IMR-90 (cell line): ENCODE measurements at regions not wholly inside any gene's neighbourhood (a gene's known extent, or its start where the extent isn't known, plus 50 kb on each side); places are given as distances from the start of the nearest gene placed in this dataset.
A peak's percentile ranks its signal among the peaks of the same experiment; 100 is the strongest.

ENCODE experiments used
- ATAC-seq: fragments of 200-7000 bp; cut with Tn5 transposase; 2 replicates; pipeline ENCODE4 v1.9.1; 2020; ENCODE audit warnings: low read depth, mild to moderate bottlenecking, moderate library complexity
- BruUV-seq: library from RNA; stranded (reverse); fragments of 400-500 nt; replicated peaks from 2 replicates; lab custom pipeline; 2021; lab: Mats Ljungman, UMichigan
- CTCF ChIA-PET: fragments of 300-600 bp; formaldehyde crosslinking; extraction: SDS; loops from one replicate; lab custom pipeline; 2021; ENCODE audit warnings: antibody characterized with exemption; lab: Yijun Ruan, JAX
- POLR2A ChIA-PET: fragments of 300-600 bp; sonication (Branson Sonifier 250); formaldehyde crosslinking; loops from one replicate; lab custom pipeline; 2022; ENCODE audit warnings: antibody characterized with exemption; ENCODE audit not compliant: unreplicated experiment; lab: Charles Lee
- DNase-seq: peaks from one replicate; pipeline ENCODE4 v3.0.0; 2013
- H2AFZ ChIP-seq: replicated peaks from 2 replicates; pipeline ENCODE3; 2013; ENCODE audit warnings: low read length, mild to moderate bottlenecking; ENCODE audit not compliant: poor library complexity
- H2AK5ac ChIP-seq: 2 replicates; pipeline ENCODE4 v1.6.1; 2013; ENCODE audit warnings: low read depth, low read length, inconsistent platforms
- H2AK9ac ChIP-seq: replicated peaks from 2 replicates; pipeline ENCODE3; 2013; ENCODE audit warnings: mild to moderate bottlenecking, low read depth, low read length, moderate library complexity; ENCODE audit not compliant: poor library complexity
- H2BK120ac ChIP-seq: 2 replicates; pipeline ENCODE4 v1.6.1; 2013; ENCODE audit warnings: low read depth, low read length, inconsistent platforms
- H2BK15ac ChIP-seq: 3 replicates; pipeline ENCODE4 v1.6.1; 2013; ENCODE audit warnings: low read depth, low read length, inconsistent platforms
- H2BK20ac ChIP-seq: 2 replicates; pipeline ENCODE4 v1.6.1; 2013; ENCODE audit warnings: low read depth, mild to moderate bottlenecking, inconsistent platforms, low read length, moderate library complexity
- H2BK5ac ChIP-seq: 2 replicates; pipeline ENCODE4 v1.6.1; 2013; ENCODE audit warnings: mild to moderate bottlenecking, low read depth, low read length, inconsistent platforms; ENCODE audit not compliant: poor library complexity, severe bottlenecking
- H3K14ac ChIP-seq: replicated peaks from 2 replicates; pipeline ENCODE4 v1.6.1; 2013; ENCODE audit warnings: low read depth, low read length, inconsistent platforms
- H3K18ac ChIP-seq: 2 replicates; pipeline ENCODE4 v1.6.1; 2013; ENCODE audit warnings: low read depth, low read length, control low read depth
- H3K23ac ChIP-seq: 2 replicates; pipeline ENCODE4 v1.6.1; 2013; ENCODE audit warnings: low read depth, low read length, inconsistent platforms
- H3K27ac ChIP-seq: 2 replicates; pipeline ENCODE4 v1.5.1; 2013; ENCODE audit warnings: mild to moderate bottlenecking, control low read depth, low read length; ENCODE audit not compliant: insufficient read depth
- H3K27me3 ChIP-seq: 2 replicates; pipeline ENCODE4 v1.6.1; 2013; ENCODE audit warnings: low read length; ENCODE audit not compliant: control insufficient read depth, insufficient read depth
- H3K36me3 ChIP-seq: 2 replicates; pipeline ENCODE4 v1.6.1; 2013; ENCODE audit warnings: low read length, mixed read lengths; ENCODE audit not compliant: control insufficient read depth, insufficient read depth
- H3K4ac ChIP-seq: 2 replicates; pipeline ENCODE4 v1.6.1; 2013; ENCODE audit warnings: low read depth, low read length, inconsistent platforms
- H3K4me1 ChIP-seq: 2 replicates; pipeline ENCODE4 v1.6.1; 2013; ENCODE audit warnings: low read length, mixed read lengths; ENCODE audit not compliant: control insufficient read depth, insufficient read depth
- H3K4me2 ChIP-seq: 2 replicates; pipeline ENCODE4 v1.6.1; 2013; ENCODE audit warnings: low read depth, mild to moderate bottlenecking, control low read depth, low read length, moderate library complexity
- H3K4me3 ChIP-seq: 2 replicates; pipeline ENCODE4 v1.5.1; 2013; ENCODE audit warnings: low read depth, mild to moderate bottlenecking, control low read depth, low read length, moderate library complexity; ENCODE audit not compliant: insufficient read depth
- H3K56ac ChIP-seq: 2 replicates; pipeline ENCODE4 v1.6.1; 2013; ENCODE audit warnings: low read length, inconsistent platforms; ENCODE audit not compliant: insufficient read depth; ENCODE audit errors: extremely low read depth
- H3K79me1 ChIP-seq, 2 experiments: 2 replicates each; pipeline ENCODE4 v1.6.1; 2013; ENCODE audit warnings: low read length in 2 of 2, inconsistent platforms in 1 of 2, low read depth in 1 of 2
- H3K9ac ChIP-seq: 2 replicates; pipeline ENCODE4 v1.6.1; 2013; ENCODE audit warnings: low read depth, low read length, control low read depth
- H3K9me1 ChIP-seq: 2 replicates; pipeline ENCODE4 v1.6.1; 2013; ENCODE audit warnings: low read length, inconsistent platforms; ENCODE audit not compliant: insufficient read depth
- H3K9me3 ChIP-seq: 2 replicates; pipeline ENCODE4 v1.6.1; 2013; ENCODE audit warnings: low read length; ENCODE audit not compliant: control insufficient read depth, insufficient read depth
- H4K20me1 ChIP-seq: 2 replicates; pipeline ENCODE4 v1.6.1; 2013; ENCODE audit warnings: low read length, inconsistent platforms; ENCODE audit not compliant: insufficient read depth
- H4K5ac ChIP-seq: 2 replicates; pipeline ENCODE4 v1.6.1; 2013; ENCODE audit warnings: mild to moderate bottlenecking, low read depth, low read length, control low read depth
- H4K8ac ChIP-seq, 2 experiments: 2 replicates each; pipeline ENCODE4 v1.6.1; 2013; ENCODE audit warnings: low read depth in 2 of 2, low read length in 2 of 2, control low read depth in 1 of 2, inconsistent platforms in 1 of 2
- H4K91ac ChIP-seq: 2 replicates; pipeline ENCODE4 v1.6.1; 2013; ENCODE audit warnings: low read depth, low read length, inconsistent platforms; ENCODE audit not compliant: insufficient read depth
- BHLHE40 ChIP-seq: fragments of 150-350 bp; IDR thresholded peaks from 2 replicates; pipeline ENCODE4 v1.6.1; 2016; ENCODE audit warnings: mild to moderate bottlenecking, low read depth, low read length
- CEBPB ChIP-seq: IDR thresholded peaks from 2 replicates; pipeline ENCODE4 v1.6.1; 2012; ENCODE audit warnings: low read depth, low read length, improper control_type of control experiment
- CHD1 ChIP-seq: IDR thresholded peaks from 2 replicates; pipeline ENCODE4 v1.6.1; 2012; ENCODE audit warnings: low read depth, low read length, improper control_type of control experiment
- FOS ChIP-seq: fragments of 150-350 bp; IDR thresholded peaks from 2 replicates; pipeline ENCODE4 v1.6.1; 2016; ENCODE audit warnings: low read depth, low read length
- MAFK ChIP-seq: IDR thresholded peaks from 2 replicates; pipeline ENCODE4 v1.6.1; 2012; ENCODE audit warnings: low read depth, low read length, improper control_type of control experiment
- MAZ ChIP-seq: IDR thresholded peaks from 2 replicates; pipeline ENCODE4 v1.6.1; 2012; ENCODE audit warnings: low read depth, mild to moderate bottlenecking, low read length, improper control_type of control experiment, moderate library complexity, borderline replicate concordance
- MXI1 ChIP-seq: IDR thresholded peaks from 2 replicates; pipeline ENCODE4 v1.6.1; 2012; ENCODE audit warnings: low read depth, mild to moderate bottlenecking, low read length, moderate library complexity, borderline replicate concordance
- NFE2L2 ChIP-seq: fragments of 150-350 bp; IDR thresholded peaks from 2 replicates; pipeline ENCODE4 v1.6.1; 2016; ENCODE audit warnings: low read depth, mild to moderate bottlenecking, low read length
- POLR2A ChIP-seq: IDR thresholded peaks from 2 replicates; pipeline ENCODE4 v1.6.1; 2012; ENCODE audit warnings: mild to moderate bottlenecking, low read depth, low read length
- RAD21 ChIP-seq: IDR thresholded peaks from 2 replicates; pipeline ENCODE4 v1.6.1; 2012; ENCODE audit warnings: low read length, improper control_type of control experiment
- RCOR1 ChIP-seq: IDR thresholded peaks from 2 replicates; pipeline ENCODE4 v1.6.1; 2012; ENCODE audit warnings: mild to moderate bottlenecking, low read length, improper control_type of control experiment; ENCODE audit not compliant: insufficient replicate concordance
- RFX5 ChIP-seq: IDR thresholded peaks from 2 replicates; pipeline ENCODE4 v1.8.0; 2012; ENCODE audit warnings: low read depth, mild to moderate bottlenecking, low read length, moderate library complexity
- SMC3 ChIP-seq: fragments of 150-350 bp; IDR thresholded peaks from 2 replicates; pipeline ENCODE4 v1.6.1; 2016; ENCODE audit warnings: low read depth, mild to moderate bottlenecking, antibody characterized with exemption, low read length, moderate library complexity
- WGBS, 2 experiments: methylation state at CpG; one replicate each; pipeline versions ENCODE4 v1.1.5 to v1.1.7; 2013; ENCODE audit warnings: missing lambda C conversion rate in 2 of 2; ENCODE audit not compliant: insufficient read length in 1 of 2; ENCODE audit errors: extremely low coverage in 2 of 2; 5-methylcytosine and 5-hydroxymethylcytosine counted together
- dilution Hi-C: fragments of 300-500 bp; cut with HindIII; formaldehyde crosslinking; loops from one replicate; pipeline ENCODE4 v1.14.3; 2018; ENCODE audit warnings: low sequenced_read_pairs; ENCODE audit not compliant: unreplicated experiment
- in situ Hi-C: fragments of 300-500 bp; cut with MboI; formaldehyde crosslinking; loops from 3 replicates; pipeline ENCODE4 v1.14.3; 2019; ENCODE audit warnings: low sequenced_read_pairs, inconsistent platforms, mixed read lengths
- intact Hi-C: fragments of 100-400 bp; cut with micrococcal nuclease; formaldehyde crosslinking; loops from 2 replicates; pipeline ENCODE4 v1.10.0; 2022
- TF ChIP-seq, protein P1 (sequence below): fragments of 150-350 bp; IDR thresholded peaks from 2 replicates; pipeline ENCODE4 v1.6.1; 2016; ENCODE audit warnings: low read depth, mild to moderate bottlenecking, low read length, moderate library complexity, borderline replicate concordance
- TF ChIP-seq, protein P2 (sequence below): fragments of 150-350 bp; IDR thresholded peaks from 2 replicates; pipeline ENCODE4 v1.6.1; 2017; ENCODE audit warnings: mild to moderate bottlenecking, antibody characterized with exemption, low read length, low read depth
- TF ChIP-seq, protein P3 (sequence below): conservative IDR thresholded peaks from 2 replicates; pipeline ENCODE4 v1.5.1; 2012; ENCODE audit warnings: mild to moderate bottlenecking, low read depth, low read length, improper control_type of control experiment

DNA sequence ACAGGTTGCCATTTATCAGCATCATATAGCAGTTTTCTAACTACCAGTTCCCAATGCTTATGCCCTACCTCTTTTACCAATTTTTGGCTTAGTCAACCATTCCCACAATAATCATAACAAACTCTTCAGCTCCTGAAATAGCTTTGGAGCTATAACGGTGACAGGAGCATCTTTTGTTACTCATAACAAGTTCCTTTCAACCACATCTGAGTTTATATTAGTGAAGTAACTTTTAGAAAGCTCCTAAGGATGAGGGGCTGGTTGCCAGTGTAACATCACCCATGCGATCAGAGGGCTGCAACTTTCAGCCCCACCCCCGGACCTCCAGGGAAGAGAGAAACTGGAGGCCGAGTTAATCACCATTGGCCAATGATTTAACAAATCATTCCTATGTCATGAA lies 495.3 kb upstream of the RASGRP1 start:
- no peak overlapping the region for H2BK15ac ChIP-seq
- POLR2A ChIA-PET = no interaction called here
- H2AK9ac ChIP-seq = no peak overlapping the region
- no peak overlapping the region for H4K91ac ChIP-seq
- no peak overlapping the region for H2BK120ac ChIP-seq
- no peak overlapping the region for H3K23ac ChIP-seq
- H4K8ac ChIP-seq = no peak overlapping the region
- H3K9me3 ChIP-seq = no peaks in the 10 kb centered on the region
- no TSS peak for BruUV-seq
- no peak overlapping the region for H3K4me2 ChIP-seq
- peaks cover 5% of the 10 kb centered on the region for H3K4me1 ChIP-seq
- in situ Hi-C loops (no loop called here), dilution Hi-C loops (no loop called here), intact Hi-C loops (loop anchor here (1.0 kb wide), 1 partner anchor 13 kb away; no protein-coding TSS in a partner anchor)
- H2BK20ac ChIP-seq = no peak overlapping the region
- CTCF ChIA-PET = no interaction called here
- H3K36me3 ChIP-seq = no peaks in the 10 kb centered on the region
- H3K4ac ChIP-seq = no peak overlapping the region
- no peak overlapping the region for H3K9ac ChIP-seq
- H3K18ac ChIP-seq = no peak overlapping the region
- no peak for TF ChIP-seq MAFK
- TF ChIP-seq CHD1 = no peak
- TF ChIP-seq SMC3 = no peak
- TF ChIP-seq, protein P1, sequence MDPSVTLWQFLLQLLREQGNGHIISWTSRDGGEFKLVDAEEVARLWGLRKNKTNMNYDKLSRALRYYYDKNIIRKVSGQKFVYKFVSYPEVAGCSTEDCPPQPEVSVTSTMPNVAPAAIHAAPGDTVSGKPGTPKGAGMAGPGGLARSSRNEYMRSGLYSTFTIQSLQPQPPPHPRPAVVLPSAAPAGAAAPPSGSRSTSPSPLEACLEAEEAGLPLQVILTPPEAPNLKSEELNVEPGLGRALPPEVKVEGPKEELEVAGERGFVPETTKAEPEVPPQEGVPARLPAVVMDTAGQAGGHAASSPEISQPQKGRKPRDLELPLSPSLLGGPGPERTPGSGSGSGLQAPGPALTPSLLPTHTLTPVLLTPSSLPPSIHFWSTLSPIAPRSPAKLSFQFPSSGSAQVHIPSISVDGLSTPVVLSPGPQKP = no peak
- no peak for TF ChIP-seq FOS
- TF ChIP-seq MXI1 = no peak
- TF ChIP-seq, protein P2, sequence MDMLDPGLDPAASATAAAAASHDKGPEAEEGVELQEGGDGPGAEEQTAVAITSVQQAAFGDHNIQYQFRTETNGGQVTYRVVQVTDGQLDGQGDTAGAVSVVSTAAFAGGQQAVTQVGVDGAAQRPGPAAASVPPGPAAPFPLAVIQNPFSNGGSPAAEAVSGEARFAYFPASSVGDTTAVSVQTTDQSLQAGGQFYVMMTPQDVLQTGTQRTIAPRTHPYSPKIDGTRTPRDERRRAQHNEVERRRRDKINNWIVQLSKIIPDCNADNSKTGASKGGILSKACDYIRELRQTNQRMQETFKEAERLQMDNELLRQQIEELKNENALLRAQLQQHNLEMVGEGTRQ = no peak
- no peak for TF ChIP-seq POLR2A
- TF ChIP-seq RAD21 = no peak
- TF ChIP-seq RCOR1 = no peak
- TF ChIP-seq, protein P3, sequence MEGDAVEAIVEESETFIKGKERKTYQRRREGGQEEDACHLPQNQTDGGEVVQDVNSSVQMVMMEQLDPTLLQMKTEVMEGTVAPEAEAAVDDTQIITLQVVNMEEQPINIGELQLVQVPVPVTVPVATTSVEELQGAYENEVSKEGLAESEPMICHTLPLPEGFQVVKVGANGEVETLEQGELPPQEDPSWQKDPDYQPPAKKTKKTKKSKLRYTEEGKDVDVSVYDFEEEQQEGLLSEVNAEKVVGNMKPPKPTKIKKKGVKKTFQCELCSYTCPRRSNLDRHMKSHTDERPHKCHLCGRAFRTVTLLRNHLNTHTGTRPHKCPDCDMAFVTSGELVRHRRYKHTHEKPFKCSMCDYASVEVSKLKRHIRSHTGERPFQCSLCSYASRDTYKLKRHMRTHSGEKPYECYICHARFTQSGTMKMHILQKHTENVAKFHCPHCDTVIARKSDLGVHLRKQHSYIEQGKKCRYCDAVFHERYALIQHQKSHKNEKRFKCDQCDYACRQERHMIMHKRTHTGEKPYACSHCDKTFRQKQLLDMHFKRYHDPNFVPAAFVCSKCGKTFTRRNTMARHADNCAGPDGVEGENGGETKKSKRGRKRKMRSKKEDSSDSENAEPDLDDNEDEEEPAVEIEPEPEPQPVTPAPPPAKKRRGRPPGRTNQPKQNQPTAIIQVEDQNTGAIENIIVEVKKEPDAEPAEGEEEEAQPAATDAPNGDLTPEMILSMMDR = no peak
- no peak for TF ChIP-seq BHLHE40
- TF ChIP-seq RFX5 = no peak
- TF ChIP-seq NFE2L2 = no peak
- TF ChIP-seq CEBPB = no peak
- no peak for TF ChIP-seq MAZ
- H4K20me1 ChIP-seq = no peaks in the 10 kb centered on the region
- no CpG with 5 or more reads among the region's 4 CpGs for WGBS, 2 experiments
- H3K27me3 ChIP-seq = no peaks in the 10 kb centered on the region
- no peak overlapping the region for H2AK5ac ChIP-seq
- H3K79me1 ChIP-seq = no peaks in the 10 kb centered on the region
- no peak overlapping the region for H3K56ac ChIP-seq
- H2AFZ ChIP-seq = no peak overlapping the region
- no peak overlapping the region for H3K14ac ChIP-seq
- no peak overlapping the region for H2BK5ac ChIP-seq
- H3K27ac ChIP-seq = no peak overlapping the region
- no peak overlapping the region for H4K5ac ChIP-seq
- 0 out of 2 replicates have a peak, but pooled peaks cover 3% of the 10 kb centered on the region for H3K9me1 ChIP-seq
- DNase-seq (peak; percentile 71), ATAC-seq (peak; percentile 35)
- H3K4me3 ChIP-seq = no peak overlapping the region
